NOMO-1 (cell line): ENCODE measurements at regions not wholly inside any gene's neighbourhood (a gene's known extent, or its start where the extent isn't known, plus 50 kb on each side); places are given as distances from the start of the nearest gene placed in this dataset.
"Not testable (repeated sequence)": the region's sequence is repeated elsewhere in the genome, so short reads cannot be mapped to it uniquely, and the experiment has no call there.

Experiments
- DNase-seq, 2 experiments: peaks; one replicate each; lab custom pipeline; 2025; ENCODE audit not compliant: unreplicated experiment in 2 of 2; lab: John Stamatoyannopoulos, UW

GRCh38 chr12:87039536-87039935 lies 783.3 kb upstream of the MGAT4C start:
- no peak for DNase-seq

- DNase-seq, result no peak
Observed at GRCh38 chr12:87038098-87038497, 781.9 kb upstream of the MGAT4C start.

GRCh38 chr12:87025976-87026375 lies 769.8 kb upstream of the MGAT4C start:
- DNase-seq, result no peak

GRCh38 chr12:87021400-87021799 lies 765.2 kb upstream of the MGAT4C start:
- no peak for DNase-seq

- no peak for DNase-seq
Observed at GRCh38 chr12:87020071-87020470, 763.9 kb upstream of the MGAT4C start.

- DNase-seq, result no peak
Observed at GRCh38 chr12:87015352-87015751, 759.2 kb upstream of the MGAT4C start.

- no peak for DNase-seq
Observed at GRCh38 chr12:87008785-87009384, 752.7 kb upstream of the MGAT4C start.

GRCh38 chr12:87001102-87001501 lies 744.9 kb upstream of the MGAT4C start:
- no peak for DNase-seq

- no peak for DNase-seq
Observed at GRCh38 chr12:86985298-86985697, 729.1 kb upstream of the MGAT4C start.

GRCh38 chr12:86970595-86970994 lies 714.4 kb upstream of the MGAT4C start:
- not testable (repeated sequence) for DNase-seq

GRCh38 chr12:86959766-86960458 lies 703.7 kb upstream of the MGAT4C start:
- no peak for DNase-seq

- DNase-seq, result no peak
Observed at GRCh38 chr12:86950444-86950843, 694.3 kb upstream of the MGAT4C start.

GRCh38 chr12:86950043-86950442 lies 693.9 kb upstream of the MGAT4C start:
- peak in 1 of 2 experiments; percentile 2 for DNase-seq

GRCh38 chr12:86948851-86949250 lies 692.7 kb upstream of the MGAT4C start:
- no peak for DNase-seq

GRCh38 chr12:86945685-86946196 lies 689.5 kb upstream of the MGAT4C start:
- DNase-seq, result no peak

GRCh38 chr12:86944197-86944819 lies 688.1 kb upstream of the MGAT4C start:
- not testable (repeated sequence) for DNase-seq

- DNase-seq, result no peak
Observed at GRCh38 chr12:86931714-86932113, 675.5 kb upstream of the MGAT4C start.

GRCh38 chr12:86929962-86930361 lies 673.8 kb upstream of the MGAT4C start:
- no peak for DNase-seq

- no peak for DNase-seq
Observed at GRCh38 chr12:86917121-86917520, 660.9 kb upstream of the MGAT4C start.

- DNase-seq, result peak; percentile 1 to 4
Observed at GRCh38 chr12:86914721-86915120, 658.5 kb upstream of the MGAT4C start.

GRCh38 chr12:86911973-86912372 lies 655.8 kb upstream of the MGAT4C start:
- no peak for DNase-seq

GRCh38 chr12:86903159-86903558 lies 647.0 kb upstream of the MGAT4C start:
- no peak for DNase-seq
